ENCODE measurements at regions not wholly inside any gene's neighbourhood (a gene's known extent, or its start where the extent isn't known, plus 50 kb on each side); places are given as distances from the start of the nearest gene placed in this dataset.

DNA sequence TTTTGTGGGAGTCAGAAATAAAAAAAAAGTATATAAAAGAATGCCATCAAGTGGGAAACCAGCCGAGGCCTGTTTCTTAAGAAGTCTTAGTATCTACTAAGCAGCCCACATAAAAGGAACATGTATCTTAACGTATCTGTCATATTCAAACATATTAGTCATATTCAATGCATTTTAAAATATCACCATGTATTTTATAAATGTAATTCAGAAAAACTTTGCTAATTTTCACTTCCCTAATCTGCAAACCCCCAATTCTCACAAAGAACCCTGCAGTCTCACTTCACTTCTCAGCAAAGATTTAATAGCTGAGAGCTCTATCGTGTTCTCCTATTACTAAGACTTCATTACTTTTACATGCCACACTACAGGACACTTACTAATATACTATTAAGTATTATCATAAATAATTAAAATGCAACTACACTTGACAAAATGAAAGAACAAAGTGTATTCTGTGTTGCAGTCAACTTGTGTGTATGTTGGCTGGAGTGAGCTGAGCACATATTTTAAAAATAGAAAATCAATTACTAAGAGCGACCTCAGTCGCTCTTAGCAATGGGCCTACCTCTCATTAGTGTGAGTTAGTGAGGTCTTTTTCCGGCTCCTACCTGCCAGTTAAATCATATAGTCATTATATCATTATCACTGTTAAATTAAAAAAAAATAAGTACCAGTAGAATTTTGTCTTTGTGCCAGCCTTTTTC, 484.3 kb downstream of the LMO4 start:
- DNase-seq (ENCODE audit: low spot score): no peak

DNA sequence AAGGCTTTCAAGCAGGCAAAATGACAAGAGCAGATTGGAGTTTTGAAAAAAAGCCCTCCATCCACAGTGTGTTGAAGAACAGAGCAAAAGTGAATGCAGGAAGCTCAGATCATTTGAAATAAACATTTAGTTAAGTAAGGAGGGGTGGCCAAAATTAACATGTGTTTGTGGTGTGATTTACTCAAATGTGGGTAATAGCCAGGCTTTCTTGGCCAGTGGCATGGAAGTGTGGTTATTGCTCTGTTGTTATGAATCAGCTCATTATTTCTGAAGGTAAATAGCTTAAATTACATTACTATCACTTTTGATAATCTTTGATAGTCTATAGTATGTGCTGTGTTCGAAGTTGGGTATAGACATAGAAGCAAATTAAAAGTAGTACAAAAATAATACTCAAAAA, 485.9 kb downstream of the LMO4 start:
- DNase-seq (ENCODE audit: low spot score): no peak

DNA sequence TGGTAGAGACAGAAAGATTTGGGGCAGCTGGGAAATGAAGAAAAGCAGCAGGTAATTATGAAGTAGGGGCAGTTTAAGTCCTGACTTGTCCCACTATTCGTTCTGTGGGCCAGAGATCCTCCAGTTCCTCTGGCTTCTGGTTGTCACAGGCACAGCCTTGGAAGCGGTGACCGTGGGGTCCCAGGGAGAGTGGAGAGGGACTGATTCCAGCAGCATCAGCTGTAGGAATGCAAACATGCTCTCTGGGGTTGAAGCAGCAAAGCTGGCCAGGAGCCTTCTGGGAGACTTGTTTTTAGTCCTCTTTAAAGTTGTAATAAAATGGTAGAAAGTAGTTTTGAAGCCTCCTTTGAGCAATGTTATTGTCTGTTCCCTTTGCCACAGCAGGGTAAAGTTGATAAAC, 488.0 kb downstream of the LMO4 start:
- DNase-seq (ENCODE audit: low spot score): no peak

DNA sequence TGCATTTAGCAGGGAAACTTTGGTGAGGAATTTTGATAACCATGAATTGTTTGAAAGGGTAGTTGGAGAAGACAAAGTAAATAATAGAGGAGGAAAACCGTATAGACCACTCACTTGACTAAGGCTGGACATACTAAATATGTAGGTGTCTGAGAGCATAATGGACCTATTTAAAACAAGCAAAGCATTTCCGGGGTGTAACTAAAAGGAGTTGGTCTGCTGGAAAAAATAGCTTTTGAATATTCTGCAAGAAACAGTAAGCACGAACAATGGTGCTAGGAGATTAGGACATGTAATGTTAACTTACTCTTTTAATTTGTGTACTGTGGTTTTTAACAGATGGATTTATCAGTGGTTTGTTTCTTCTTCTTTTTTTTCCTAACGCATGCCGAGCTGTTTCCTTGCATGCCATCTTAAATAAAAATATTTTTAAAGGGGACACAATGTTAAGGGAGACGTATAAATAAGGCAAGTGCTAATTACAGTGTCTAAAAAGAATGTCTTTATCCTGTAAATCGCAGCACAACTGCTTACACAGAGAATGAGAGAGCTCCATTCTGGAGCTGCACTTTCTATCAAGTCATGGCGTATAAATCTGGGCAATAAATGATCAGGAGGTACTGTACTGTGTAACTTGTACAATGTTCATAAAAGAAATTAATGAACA, 492.1 kb downstream of the LMO4 start:
- no peak for DNase-seq (ENCODE audit: low spot score)

GRCh38 chr1:87821335-87821697, 492.6 kb downstream of the LMO4 start:
- peak; percentile 75 for DNase-seq (ENCODE audit: low spot score)

- DNase-seq (ENCODE audit: low spot score): no peak
These were observed 498.1 kb downstream of the LMO4 start for GRCh38 chr1:87826681-87827251.

DNA sequence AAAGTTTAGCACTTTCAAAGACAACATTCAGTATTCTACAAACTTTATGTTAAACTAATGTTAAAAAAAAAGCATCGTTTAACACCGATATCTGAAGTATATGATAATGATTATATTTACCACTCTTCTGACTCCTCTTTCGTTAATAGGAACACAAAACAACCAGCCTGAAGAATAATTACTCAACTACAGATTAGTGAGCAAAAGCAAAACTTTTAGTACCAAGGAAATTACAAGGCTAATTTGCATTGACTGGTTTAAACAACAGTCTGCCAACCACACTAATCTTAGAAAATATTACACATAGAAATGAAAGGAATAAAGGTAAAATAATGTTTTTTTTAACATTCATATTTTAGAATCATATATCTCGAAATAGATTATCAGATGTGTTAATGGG, 500.7 kb downstream of the LMO4 start:
- no peak for DNase-seq (ENCODE audit: low spot score)

GRCh38 chr1:87830432-87830978, 501.8 kb downstream of the LMO4 start:
- no peak for DNase-seq (ENCODE audit: low spot score)

DNA sequence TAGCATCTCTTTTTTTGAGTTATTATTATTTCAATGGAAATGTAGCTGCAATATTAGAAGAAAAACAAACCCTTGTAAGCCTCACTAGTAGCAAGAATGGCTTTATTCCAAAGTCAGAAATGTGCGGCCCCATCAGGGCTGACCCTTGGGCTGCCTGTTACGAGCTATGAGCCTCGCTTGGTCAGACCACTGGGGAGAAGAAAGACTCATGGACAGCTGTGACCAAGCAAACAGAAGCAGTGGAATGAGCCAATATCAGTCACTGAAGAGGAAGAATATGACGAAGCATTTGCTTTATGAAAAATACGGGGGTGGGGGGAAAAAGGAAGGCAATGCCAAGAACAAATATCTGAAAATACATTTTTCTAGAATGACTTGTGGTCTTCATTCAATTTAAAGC, 504.5 kb downstream of the LMO4 start:
- DNase-seq (ENCODE audit: low spot score): no peak

- DNase-seq (ENCODE audit: low spot score): no peak
These were observed 505.5 kb downstream of the LMO4 start for GRCh38 chr1:87834151-87834550.

GRCh38 chr1:87834941-87835340, 506.3 kb downstream of the LMO4 start:
- DNase-seq (ENCODE audit: low spot score): no peak

GRCh38 chr1:87840767-87841166, 512.1 kb downstream of the LMO4 start:
- DNase-seq (ENCODE audit: low spot score): no peak

DNA sequence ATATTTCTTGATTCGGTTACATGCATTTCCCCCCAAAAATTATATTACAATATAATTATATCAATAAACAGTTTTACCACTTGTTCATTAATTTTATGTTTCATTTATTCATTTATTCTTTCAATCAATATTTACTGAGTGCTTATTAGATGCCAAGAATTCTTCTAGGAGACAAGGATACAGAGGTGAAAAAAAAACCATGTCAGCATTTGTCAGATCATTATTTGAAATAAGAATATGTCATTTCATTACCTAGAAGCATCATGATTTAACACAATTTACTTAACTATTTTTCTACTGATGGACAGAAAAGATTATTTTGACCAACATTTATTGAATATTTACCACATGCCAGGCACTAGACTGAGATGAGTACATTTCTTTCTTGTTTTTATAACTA, 512.7 kb downstream of the LMO4 start:
- no peak for DNase-seq (ENCODE audit: low spot score)

- DNase-seq (ENCODE audit: low spot score): no peak
These were observed 513.5 kb downstream of the LMO4 start for GRCh38 chr1:87842156-87842555.

DNA sequence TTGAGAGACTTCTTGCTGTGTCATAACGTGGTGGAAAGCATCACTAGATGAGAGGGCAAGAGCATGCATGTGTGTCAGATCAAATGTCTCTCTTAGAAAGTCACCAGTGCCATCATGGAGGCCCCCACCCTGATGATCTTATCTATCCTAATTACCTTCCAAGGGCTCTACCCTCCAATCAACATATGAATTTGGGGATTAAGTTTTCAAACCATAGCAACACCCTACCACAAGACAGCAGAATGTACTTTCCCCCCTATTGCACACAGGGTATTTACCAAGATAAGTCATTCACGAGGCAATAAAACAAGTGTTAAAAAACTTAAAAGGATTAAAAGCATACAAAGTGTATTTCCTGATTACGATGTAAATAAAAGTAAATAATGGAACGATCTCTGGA, 515.6 kb downstream of the LMO4 start:
- no peak for DNase-seq (ENCODE audit: low spot score)

GRCh38 chr1:87851490-87851889, 522.8 kb downstream of the LMO4 start:
- no peak for DNase-seq (ENCODE audit: low spot score)

DNA sequence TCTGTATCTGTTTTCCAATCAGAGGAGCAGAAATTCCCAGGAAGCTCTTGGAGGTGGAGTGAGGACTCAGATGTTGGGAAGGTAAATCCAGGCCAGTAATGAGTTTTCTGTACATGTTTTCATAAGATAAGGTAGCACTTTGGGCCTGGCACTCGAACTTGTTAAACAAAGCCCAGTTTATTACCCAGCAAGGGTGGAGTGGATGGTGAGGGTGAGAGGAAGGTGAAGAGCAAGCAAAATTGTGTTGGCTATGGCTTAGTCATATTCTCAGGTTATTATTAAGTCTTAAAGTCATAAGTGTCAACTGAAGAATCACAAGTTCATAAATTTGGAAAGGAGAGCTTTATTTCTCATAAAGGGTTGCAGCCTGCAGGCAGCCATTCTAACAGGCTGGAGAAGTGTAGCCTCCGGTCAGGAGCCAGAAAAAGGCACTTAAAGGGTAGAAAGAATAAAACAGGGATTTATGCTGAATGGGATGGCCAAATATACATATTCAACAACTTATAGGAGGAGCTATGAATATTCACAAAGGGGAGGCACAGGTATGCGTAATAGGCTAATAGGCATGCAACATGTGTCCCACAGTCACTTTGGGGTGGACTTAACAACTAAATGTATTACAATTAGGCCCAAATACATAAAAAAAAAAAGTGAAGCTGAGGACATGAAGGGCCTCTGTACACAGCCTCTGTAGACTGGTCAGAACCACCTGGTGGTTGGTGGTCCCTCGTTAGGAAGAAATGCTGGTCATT, 523.9 kb downstream of the LMO4 start:
- no peak for DNase-seq (ENCODE audit: low spot score)

DNA sequence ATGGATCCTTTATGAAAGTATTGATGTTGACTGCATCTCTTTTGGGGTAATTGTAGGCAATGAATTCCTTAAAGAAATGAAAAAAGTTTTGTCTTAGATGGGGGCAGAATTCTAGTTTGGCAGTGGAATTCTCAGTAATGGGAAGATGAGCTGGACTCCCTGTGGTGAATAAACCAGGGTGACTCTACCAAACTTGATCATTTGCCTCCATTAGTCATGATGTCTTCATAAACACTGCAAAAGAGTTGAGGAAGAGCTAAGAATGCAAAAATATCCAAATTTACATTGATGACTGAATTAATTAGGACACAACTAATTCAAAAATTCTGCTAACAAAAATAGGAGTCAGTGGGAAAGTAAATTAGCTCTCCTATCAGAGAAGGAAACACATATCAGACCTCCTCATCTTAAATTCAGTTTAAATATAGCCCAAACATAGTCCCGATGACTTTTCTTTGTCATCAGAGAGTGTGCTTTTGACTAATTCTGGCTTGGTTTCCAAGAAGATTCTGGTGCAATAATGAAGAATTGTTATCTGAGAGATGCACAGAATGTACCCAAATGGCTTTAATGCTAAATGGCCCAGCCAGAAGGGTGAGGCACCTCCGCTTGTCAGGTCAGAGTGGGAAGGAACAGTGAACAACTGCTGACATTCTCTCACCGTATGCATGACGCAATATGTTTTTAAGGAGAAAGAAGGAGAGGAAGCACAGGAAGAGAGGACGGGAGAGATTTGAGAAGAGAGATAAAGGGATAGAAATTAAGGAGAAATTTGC, 525.1 kb downstream of the LMO4 start:
- DNase-seq (ENCODE audit: low spot score): no peak

- DNase-seq (ENCODE audit: low spot score): no peak
These were observed 534.6 kb downstream of the LMO4 start for GRCh38 chr1:87863317-87863716.

- no peak for DNase-seq (ENCODE audit: low spot score)
These were observed 536.0 kb downstream of the LMO4 start for GRCh38 chr1:87864676-87865075.

GRCh38 chr1:87866416-87866815, 537.7 kb downstream of the LMO4 start:
- no peak for DNase-seq (ENCODE audit: low spot score)

Measured in SK-N-DZ (cell line).